Endothelial cell of umbilical vein (primary cell): ENCODE measurements at regions not wholly inside any gene's neighbourhood (a gene's known extent, or its start where the extent isn't known, plus 50 kb on each side); places are given as distances from the start of the nearest gene placed in this dataset.

Experiments
- BruUV-seq: library from RNA; stranded (reverse); fragments of 400-500 nt; replicated peaks from 2 replicates; lab custom pipeline; 2021; lab: Mats Ljungman, UMichigan
- CTCF ChIA-PET: fragments of 300-600, 350-600 bp; sonication (Branson Sonifier 250); formaldehyde crosslinking; loops from one replicate; lab custom pipeline; 2021; ENCODE audit warnings: antibody characterized with exemption, inconsistent platforms; lab: Charles Lee
- POLR2A ChIA-PET: fragments of 300-600, 350-600 bp; sonication (Branson Sonifier 250); formaldehyde crosslinking; loops from one replicate; lab custom pipeline; 2021; ENCODE audit warnings: antibody characterized with exemption, inconsistent platforms; lab: Charles Lee
- DNase-seq: peaks from one replicate; pipeline ENCODE4 v3.0.0-alpha.2; 2011; ENCODE audit warnings: low read depth, low spot score
- FAIRE-seq: peaks from 2 replicates; lab custom pipeline; 2011; peaks lifted over from hg19 to GRCh38; lab: Jason Lieb, UNC
- H2AFZ ChIP-seq: 2 replicates; pipeline ENCODE4 v1.6.0; 2012; ENCODE audit warnings: low read depth, low read length, control low read depth, inconsistent platforms
- H3K27ac ChIP-seq: 2 replicates; pipeline ENCODE4 v1.5.1; 2011; ENCODE audit warnings: low read depth, mild to moderate bottlenecking, control low read depth, low read length, moderate library complexity; ENCODE audit not compliant: insufficient read depth
- H3K27me3 ChIP-seq, 2 experiments: 2 replicates each; pipeline versions ENCODE4 v1.6.0 to v1.6.1; 2011; ENCODE audit warnings: low read length in 2 of 2, mixed read lengths in 1 of 2; ENCODE audit not compliant: control insufficient read depth in 2 of 2, insufficient read depth in 2 of 2
- H3K36me3 ChIP-seq, 2 experiments: 2 replicates in 1 of 2; 3 replicates in 1 of 2; pipeline ENCODE4 v1.5.1; 2011; ENCODE audit warnings: low read length in 2 of 2, mild to moderate bottlenecking in 1 of 2, moderate library complexity in 1 of 2; ENCODE audit not compliant: control insufficient read depth in 2 of 2, insufficient read depth in 2 of 2; ENCODE audit errors: extremely low read depth in 1 of 2
- H3K4me1 ChIP-seq: 3 replicates; pipeline ENCODE4 v1.5.1; 2011; ENCODE audit warnings: mild to moderate bottlenecking, low read length; ENCODE audit not compliant: control insufficient read depth, insufficient read depth; ENCODE audit errors: extremely low read depth
- H3K4me2 ChIP-seq: 2 replicates; pipeline ENCODE4 v1.6.1; 2011; ENCODE audit warnings: low read length, control low read depth, mixed read lengths; ENCODE audit not compliant: insufficient read depth
- H3K4me3 ChIP-seq, 3 experiments: fragments of 200-600 bp in 1 of 3; sonication (generic), shearing (Covaris generic) in 1 of 3; replicated peaks in 1 of 3; 2 replicates each; pipeline ENCODE4 v1.5.1; 2011 to 2016; ENCODE audit warnings: control low read depth in 3 of 3, low read length in 3 of 3, mild to moderate bottlenecking in 2 of 3, inconsistent platforms in 1 of 3, low read depth in 1 of 3, moderate library complexity in 1 of 3; ENCODE audit not compliant: insufficient read depth in 1 of 3
- H3K79me2 ChIP-seq: 2 replicates; pipeline ENCODE4 v1.6.0; 2012; ENCODE audit warnings: low read length, inconsistent platforms; ENCODE audit not compliant: control insufficient read depth, insufficient read depth
- H3K9ac ChIP-seq: replicated peaks from 2 replicates; pipeline ENCODE3; 2011; ENCODE audit warnings: low read length, control low read depth; ENCODE audit not compliant: insufficient read depth; ENCODE audit errors: extremely low read depth
- H3K9me1 ChIP-seq: replicated peaks from 3 replicates; pipeline ENCODE4 v1.6.0; 2011; ENCODE audit warnings: mild to moderate bottlenecking, low read length; ENCODE audit not compliant: control insufficient read depth, insufficient read depth; ENCODE audit errors: extremely low read depth
- H3K9me3 ChIP-seq: replicated peaks from 2 replicates; pipeline ENCODE4 v1.5.1; 2012; ENCODE audit warnings: low read length, inconsistent platforms; ENCODE audit not compliant: control insufficient read depth, insufficient read depth
- H4K20me1 ChIP-seq: replicated peaks from 2 replicates; pipeline ENCODE3; 2011; ENCODE audit warnings: mild to moderate bottlenecking, low read length; ENCODE audit not compliant: control insufficient read depth, insufficient read depth; ENCODE audit errors: extremely low read depth
- FOS ChIP-seq: IDR thresholded peaks from 2 replicates; pipeline ENCODE4 v1.6.1; 2011; ENCODE audit warnings: mild to moderate bottlenecking, low read length, moderate library complexity, borderline replicate concordance; ENCODE audit not compliant: insufficient read depth
- GATA2 ChIP-seq: IDR thresholded peaks from 2 replicates; pipeline ENCODE4 v1.7.0; 2011; ENCODE audit warnings: low read depth, mild to moderate bottlenecking, moderate library complexity, mixed read lengths, low read length; ENCODE audit not compliant: insufficient read length, insufficient read depth
- MAX ChIP-seq: IDR thresholded peaks from 2 replicates; pipeline ENCODE4 v1.6.1; 2011; ENCODE audit not compliant: insufficient read depth, insufficient read length
- MYC ChIP-seq: IDR thresholded peaks from one replicate; pipeline ENCODE4 v1.6.1; 2011; ENCODE audit warnings: mild to moderate bottlenecking, low read depth, low read length
- dilution Hi-C: fragments of 300-500 bp; cut with MboI; formaldehyde crosslinking; loops from one replicate; pipeline ENCODE4 v1.15.0; 2019; ENCODE audit warnings: low sequenced_read_pairs; ENCODE audit not compliant: extremely low pct_ligation_motif_present
- intact Hi-C: fragments of 100-400 bp; cut with micrococcal nuclease; formaldehyde crosslinking; loops from one replicate; pipeline ENCODE4 v1.10.0; 2022

- Histone ChIP-seq H3K9ac (no peak overlapping the region), H3K9me1 (no peaks in the 10 kb centered on the region), H3K27me3 (no peaks in the 10 kb centered on the region), H3K4me2 (no peak overlapping the region), H3K36me3 (no peaks in the 10 kb centered on the region), H3K9me3 (no peaks in the 10 kb centered on the region), H3K79me2 (no peaks in the 10 kb centered on the region), H3K4me3 (no peak overlapping the region), H3K27ac (no peak overlapping the region), H4K20me1 (no peaks in the 10 kb centered on the region), H3K4me1 (no peaks in the 10 kb centered on the region), H2AFZ (no peak overlapping the region)
- DNase-seq: no peak
- dilution Hi-C loops (no loop called here), intact Hi-C loops (no loop called here)
- no peak for FAIRE-seq
- ChIA-PET POLR2A (no interaction called here), CTCF (no interaction called here)
- no peak for TF ChIP-seq MAX
- no peak for TF ChIP-seq GATA2
- BruUV-seq: no TSS peak
These were observed 225.5 kb upstream of the RBMS1 start for GRCh38 chr2:160719116-160719515.

- no peaks in the 10 kb centered on the region for H3K9me3 ChIP-seq
- no peak overlapping the region for H3K4me2 ChIP-seq
- no peaks in the 10 kb centered on the region for H3K36me3 ChIP-seq
- DNase-seq (peak; percentile 8), FAIRE-seq (no peak)
- no peak overlapping the region for H3K4me3 ChIP-seq
- H3K27ac ChIP-seq: no peak overlapping the region
- BruUV-seq: no TSS peak
- H2AFZ ChIP-seq: no peak overlapping the region
- ChIA-PET POLR2A (no interaction called here), CTCF (no interaction called here)
- TF ChIP-seq FOS: peak; percentile 23
- no peak for TF ChIP-seq MYC
- no peaks in the 10 kb centered on the region for H4K20me1 ChIP-seq
- H3K9ac ChIP-seq: no peak overlapping the region
- no peaks in the 10 kb centered on the region for H3K27me3 ChIP-seq
- no peaks in the 10 kb centered on the region for H3K9me1 ChIP-seq
- no peaks in the 10 kb centered on the region for H3K79me2 ChIP-seq
- dilution Hi-C loops (no loop called here), intact Hi-C loops (no loop called here)
- no peaks in the 10 kb centered on the region for H3K4me1 ChIP-seq
These were observed 226.5 kb upstream of the RBMS1 start for GRCh38 chr2:160720098-160720497.
